Spleen (tissue), 11 donors: ENCODE measurements at regions not wholly inside any gene's neighbourhood (a gene's known extent, or its start where the extent isn't known, plus 50 kb on each side); places are given as distances from the start of the nearest gene placed in this dataset.
A peak's percentile ranks its signal among the peaks of the same experiment; 100 is the strongest.

ENCODE experiments used
- DNase-seq: peaks from one replicate; pipeline ENCODE4 v3.0.0-alpha.2; 2020
- H3K27ac ChIP-seq, 8 donors: fragments of 200-600 bp; sonication (generic) in 7 of 8; 1 replicate in 4 of 8; 2 replicates in 4 of 8; pipeline versions ENCODE4 v1.5.0 to v1.8.0; 2016 to 2021; ENCODE audit warnings: inconsistent platforms in 4 of 8, mild to moderate bottlenecking in 4 of 8, moderate library complexity in 1 of 8
- H3K27me3 ChIP-seq, 7 donors: fragments of 200-600 bp; sonication (generic) in 6 of 7; replicated peaks in 1 of 7; 1 replicate in 4 of 7; 2 replicates in 3 of 7; pipeline versions ENCODE4 v1.5.0 to v1.8.0; 2016 to 2021; ENCODE audit warnings: inconsistent platforms in 3 of 7, mild to moderate bottlenecking in 1 of 7
- H3K36me3 ChIP-seq, 6 donors: fragments of 200-600 bp; sonication (generic) in 5 of 6; 1 replicate in 4 of 6; 2 replicates in 2 of 6; pipeline versions ENCODE4 v1.5.0 to v1.8.0; 2016 to 2021; ENCODE audit warnings: inconsistent platforms in 2 of 6
- H3K4me1 ChIP-seq, 6 donors: fragments of 200-600 bp; sonication (generic) in 5 of 6; 1 replicate in 3 of 6; 2 replicates in 3 of 6; pipeline versions ENCODE4 v1.5.0 to v1.8.0; 2016 to 2021; ENCODE audit warnings: inconsistent platforms in 3 of 6
- H3K4me3 ChIP-seq, 8 donors: fragments of 200-600 bp; sonication (generic) in 7 of 8; 1 replicate in 4 of 8; 2 replicates in 4 of 8; pipeline versions ENCODE4 v1.5.0 to v1.8.0; 2016 to 2021; ENCODE audit warnings: inconsistent platforms in 4 of 8, mild to moderate bottlenecking in 4 of 8, moderate library complexity in 2 of 8
- H3K9me3 ChIP-seq, 8 donors: fragments of 200-600 bp; sonication (generic) in 7 of 8; 1 replicate in 4 of 8; 2 replicates in 4 of 8; pipeline versions ENCODE4 v1.5.0 to v1.8.0; 2016 to 2021; ENCODE audit warnings: inconsistent platforms in 4 of 8
- POLR2A ChIP-seq, 3 donors: fragments of 450-650 bp; IDR thresholded peaks; one replicate each; pipeline ENCODE4 v1.5.1; 2017; ENCODE audit warnings: antibody characterized with exemption in 3 of 3, mild to moderate bottlenecking in 1 of 3
- POLR2AphosphoS5 ChIP-seq, 3 donors: sonication (generic); formaldehyde crosslinking; IDR thresholded peaks; one replicate each; pipeline ENCODE4 v1.5.1; 2017; ENCODE audit warnings: antibody characterized with exemption in 3 of 3
- WGBS, 5 donors: extraction: QIAGEN DNeasy Blood & Tissue Kit in 3 of 5; methylation state at CpG; one replicate each; pipeline versions ENCODE4 v1.1.5 to v1.1.7; 2013 to 2018; 5-methylcytosine and 5-hydroxymethylcytosine counted together
- intact Hi-C: fragments of 100-400 bp; cut with DNase I; formaldehyde crosslinking; loops from one replicate; pipeline ENCODE4 v1.15.0; 2023; ENCODE audit warnings: low total_unique reads
- TF ChIP-seq, protein P1 (sequence below), 11 experiments: fragments of 200-600 bp in 7 of 11; fragments of 450-650 bp in 4 of 11; sonication (generic) in 4 of 11; IDR thresholded peaks in 8 of 11; conservative IDR thresholded peaks in 3 of 11; 1 replicate in 7 of 11; 2 replicates in 4 of 11; pipeline versions ENCODE4 v1.4.0 to v1.8.0; 2016 to 2021; ENCODE audit warnings: antibody characterized with exemption in 11 of 11, inconsistent platforms in 4 of 11, mild to moderate bottlenecking in 1 of 11
- donor health status: healthy with polysubstance abuse.
- donor health status: DM: no; HTN: no; CAD: no; lungs with moderate emphysema.
- donor health status: DM: no; HTN: no; CAD: no.
- donor health status: Bipolar disorder and iron deficiency.
- donor health status: healthy.
- donor health status: DM: no; HTN: no; CAD: no.
- donor health status: DM: yes; HTN: yes; CAD: no.

DNA sequence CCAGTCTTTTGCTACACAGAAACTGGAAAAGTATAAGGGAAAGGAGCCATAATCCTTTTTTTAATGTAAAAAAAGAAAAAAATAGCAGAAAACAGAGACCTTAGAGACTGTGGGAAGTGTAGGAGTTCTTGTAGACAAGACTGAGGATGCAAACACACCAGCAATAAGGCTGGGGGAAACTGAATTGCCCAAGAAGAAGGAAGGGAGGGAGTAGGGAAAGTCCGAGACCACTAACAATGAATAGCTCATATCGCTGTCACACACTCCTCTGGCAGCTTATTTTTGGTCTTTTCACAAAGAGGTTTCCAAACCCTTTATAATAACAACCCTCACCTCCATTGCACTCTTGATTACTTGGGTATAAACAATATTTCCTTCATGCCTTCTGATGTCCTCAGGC is 952.0 kb downstream of the SLITRK5 start:
- Histone ChIP-seq H3K4me1 (no peaks in the 10 kb centered on the region), H3K27me3 (no peaks in the 10 kb centered on the region), H3K27ac (peak overlapping the region in 3 of 8 donors; percentile 37 to 73 (median 48)), H3K36me3 (no peaks in the 10 kb centered on the region), H3K9me3 (peaks cover 0 to 17% (median 4%) of the 10 kb centered on the region in 8 donors), H3K4me3 (no peak overlapping the region)
- WGBS, 5 donors, result 20 to 78% (median 56%) methylated on average over 2 of the region's 2 CpGs
- no peak for DNase-seq
- intact Hi-C loops, result no loop called here
- TF ChIP-seq, protein P1, sequence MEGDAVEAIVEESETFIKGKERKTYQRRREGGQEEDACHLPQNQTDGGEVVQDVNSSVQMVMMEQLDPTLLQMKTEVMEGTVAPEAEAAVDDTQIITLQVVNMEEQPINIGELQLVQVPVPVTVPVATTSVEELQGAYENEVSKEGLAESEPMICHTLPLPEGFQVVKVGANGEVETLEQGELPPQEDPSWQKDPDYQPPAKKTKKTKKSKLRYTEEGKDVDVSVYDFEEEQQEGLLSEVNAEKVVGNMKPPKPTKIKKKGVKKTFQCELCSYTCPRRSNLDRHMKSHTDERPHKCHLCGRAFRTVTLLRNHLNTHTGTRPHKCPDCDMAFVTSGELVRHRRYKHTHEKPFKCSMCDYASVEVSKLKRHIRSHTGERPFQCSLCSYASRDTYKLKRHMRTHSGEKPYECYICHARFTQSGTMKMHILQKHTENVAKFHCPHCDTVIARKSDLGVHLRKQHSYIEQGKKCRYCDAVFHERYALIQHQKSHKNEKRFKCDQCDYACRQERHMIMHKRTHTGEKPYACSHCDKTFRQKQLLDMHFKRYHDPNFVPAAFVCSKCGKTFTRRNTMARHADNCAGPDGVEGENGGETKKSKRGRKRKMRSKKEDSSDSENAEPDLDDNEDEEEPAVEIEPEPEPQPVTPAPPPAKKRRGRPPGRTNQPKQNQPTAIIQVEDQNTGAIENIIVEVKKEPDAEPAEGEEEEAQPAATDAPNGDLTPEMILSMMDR (IDR thresholded peaks at IDR 0.05 in 8 of 11, conservative IDR thresholded peaks at IDR 0.05 in 3 of 11), result no peak
- no peak for TF ChIP-seq POLR2A (IDR thresholded peaks at IDR 0.05)
- no peak for TF ChIP-seq POLR2AphosphoS5 (IDR thresholded peaks at IDR 0.05)

DNA sequence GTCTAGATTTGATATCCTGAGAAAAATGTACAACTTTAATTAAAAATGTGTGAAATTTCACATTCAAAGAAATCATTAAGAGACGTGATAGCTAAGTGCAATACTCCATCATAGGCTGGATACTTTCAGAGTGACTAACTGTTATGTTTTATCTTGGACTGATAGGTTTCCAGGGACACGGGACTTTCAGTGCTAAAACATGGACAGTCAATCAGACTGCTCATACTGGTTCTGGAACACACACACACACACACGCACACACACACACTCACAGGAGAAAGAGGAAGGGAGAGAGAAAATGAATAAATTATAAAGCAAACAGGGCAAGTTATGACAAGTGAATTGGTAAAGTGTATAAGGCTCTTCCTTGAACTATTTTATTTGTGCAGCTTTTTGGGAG is 955.9 kb downstream of the SLITRK5 start:
- 45 to 63% (median 55%) methylated on average over 3 of the region's 3 CpGs for WGBS, 5 donors
- H3K27me3 ChIP-seq, result no peaks in the 10 kb centered on the region
- no peak for DNase-seq
- H3K27ac ChIP-seq, result no peak overlapping the region
- TF ChIP-seq POLR2AphosphoS5 (IDR thresholded peaks at IDR 0.05) (no peak), POLR2A (IDR thresholded peaks at IDR 0.05) (no peak)
- TF ChIP-seq, protein P1 (IDR thresholded peaks at IDR 0.05 in 8 of 11, conservative IDR thresholded peaks at IDR 0.05 in 3 of 11), result no peak
- H3K36me3 ChIP-seq, result no peaks in the 10 kb centered on the region
- intact Hi-C loops, result no loop called here
- no peak overlapping the region for H3K4me3 ChIP-seq
- H3K9me3 ChIP-seq, result peaks cover 0 to 17% (median 4%) of the 10 kb centered on the region in 8 donors
- no peaks in the 10 kb centered on the region for H3K4me1 ChIP-seq

DNA sequence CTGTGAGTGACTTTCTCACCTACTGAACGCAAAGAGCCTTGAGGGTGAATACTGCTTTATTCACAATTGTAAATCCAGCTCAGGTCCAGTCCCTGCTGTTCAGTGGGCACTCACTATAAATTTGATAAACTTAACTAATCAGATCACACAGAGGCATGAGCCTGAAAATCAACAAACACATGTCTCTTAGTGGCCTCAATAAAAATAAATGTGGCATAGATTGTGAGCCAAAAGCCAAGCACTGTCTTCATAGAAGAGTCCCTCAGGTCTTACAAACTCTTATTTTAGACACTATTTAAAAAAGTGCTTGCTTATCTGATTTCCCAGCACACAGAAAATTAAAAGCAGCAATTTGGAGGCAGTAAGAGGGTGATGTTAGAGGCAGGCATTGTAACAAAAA is 957.7 kb downstream of the SLITRK5 start:
- H3K36me3 ChIP-seq, result no peaks in the 10 kb centered on the region
- no peak for DNase-seq
- no peak overlapping the region for H3K4me3 ChIP-seq
- H3K9me3 ChIP-seq, result peaks cover 0 to 13% (median 4%) of the 10 kb centered on the region in 8 donors
- H3K4me1 ChIP-seq, result no peaks in the 10 kb centered on the region
- TF ChIP-seq POLR2A (IDR thresholded peaks at IDR 0.05), result no peak
- no peak for TF ChIP-seq POLR2AphosphoS5 (IDR thresholded peaks at IDR 0.05)
- TF ChIP-seq, protein P1 (IDR thresholded peaks at IDR 0.05 in 8 of 11, conservative IDR thresholded peaks at IDR 0.05 in 3 of 11), result no peak
- intact Hi-C loops, result no loop called here
- no peak overlapping the region for H3K27ac ChIP-seq
- H3K27me3 ChIP-seq, result no peaks in the 10 kb centered on the region
- 0 to 79% (median 0%) methylated on average over 1 of the region's 1 CpG for WGBS, 5 donors

DNA sequence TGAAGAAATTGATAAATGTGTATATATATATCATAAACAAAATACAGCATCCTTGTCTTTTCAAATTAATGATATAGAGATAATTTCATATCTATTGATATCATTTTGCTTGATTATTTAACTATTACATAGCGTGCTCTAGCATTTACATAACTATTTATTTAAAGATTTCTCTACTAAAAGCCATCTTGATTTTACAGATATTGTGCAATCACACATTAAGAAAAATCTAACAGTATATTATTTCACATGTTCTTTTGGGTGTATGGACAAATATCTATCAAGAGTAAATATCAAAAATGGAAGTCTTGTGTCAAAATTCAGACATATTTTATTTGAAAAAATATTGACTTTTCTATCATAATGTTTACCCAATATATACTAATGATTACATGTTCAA is 966.8 kb downstream of the SLITRK5 start:
- TF ChIP-seq, protein P1 (IDR thresholded peaks at IDR 0.05 in 8 of 11, conservative IDR thresholded peaks at IDR 0.05 in 3 of 11), result no peak
- TF ChIP-seq POLR2A (IDR thresholded peaks at IDR 0.05), result no peak
- TF ChIP-seq POLR2AphosphoS5 (IDR thresholded peaks at IDR 0.05), result no peak
- no peaks in the 10 kb centered on the region for H3K36me3 ChIP-seq
- no peaks in the 10 kb centered on the region for H3K4me1 ChIP-seq
- no peak for DNase-seq
- intact Hi-C loops, result no loop called here
- no peaks in the 10 kb centered on the region for H3K27me3 ChIP-seq
- H3K27ac ChIP-seq, result no peak overlapping the region
- H3K4me3 ChIP-seq, result no peak overlapping the region
- 0 to 36% (median 0%) methylated on average over 1 of the region's 1 CpG for WGBS, 5 donors
- H3K9me3 ChIP-seq, result peaks cover 0 to 13% (median 6%) of the 10 kb centered on the region in 8 donors
